GM23338 (cell line): ENCODE measurements at regions not wholly inside any gene's neighbourhood (a gene's known extent, or its start where the extent isn't known, plus 50 kb on each side); places are given as distances from the start of the nearest gene placed in this dataset.

Experiments used
- ATAC-seq: fragments of 200-7000 bp; cut with Tn5 transposase; 3 replicates; pipeline ENCODE4 v1.9.1; 2020
- DNase-seq: peaks from one replicate; pipeline ENCODE4 v3.0.0-alpha.2; 2015; ENCODE audit warnings: low spot score
- H2AFZ ChIP-seq: fragments of 200-600 bp; sonication (generic); 2 replicates; pipeline ENCODE4 v1.8.0; 2016; ENCODE audit warnings: antibody characterized with exemption, mild to moderate bottlenecking, moderate library complexity
- H3F3A ChIP-seq: fragments of 200-600 bp; sonication (generic); replicated peaks from 2 replicates; pipeline ENCODE4 v1.8.0; 2017; ENCODE audit warnings: antibody characterized with exemption, mixed run types, low read depth
- H3K27ac ChIP-seq: fragments of 200-600 bp; sonication (generic); 2 replicates; pipeline ENCODE4 v1.6.1; 2016; ENCODE audit warnings: low read depth
- H3K27me3 ChIP-seq: fragments of 200-600 bp; sonication (generic); 2 replicates; pipeline ENCODE4 v1.8.0; 2016; ENCODE audit warnings: mild to moderate bottlenecking, mixed run types, moderate library complexity; ENCODE audit not compliant: insufficient read depth
- H3K36me3 ChIP-seq: fragments of 200-600 bp; sonication (generic); 2 replicates; pipeline ENCODE4 v1.8.0; 2016; ENCODE audit warnings: mild to moderate bottlenecking; ENCODE audit not compliant: insufficient read depth
- H3K4me1 ChIP-seq: fragments of 200-600 bp; sonication (generic); 2 replicates; pipeline ENCODE4 v1.8.0; 2016; ENCODE audit warnings: mild to moderate bottlenecking, moderate library complexity; ENCODE audit not compliant: insufficient read depth
- H3K4me2 ChIP-seq: fragments of 200-600 bp; sonication (generic); 2 replicates; pipeline ENCODE4 v1.7.1; 2017; ENCODE audit warnings: mixed run types
- H3K4me3 ChIP-seq: fragments of 200-600 bp; sonication (generic); 2 replicates; pipeline ENCODE4 v1.6.1; 2016; ENCODE audit warnings: mixed run types
- H3K79me2 ChIP-seq: fragments of 200-600 bp; sonication (generic); replicated peaks from 2 replicates; pipeline ENCODE4 v1.8.0; 2017; ENCODE audit warnings: mild to moderate bottlenecking; ENCODE audit not compliant: insufficient read depth
- H3K9me2 ChIP-seq: fragments of 200-600 bp; sonication (generic); 2 replicates; pipeline ENCODE4 v1.8.0; 2017; ENCODE audit not compliant: insufficient read depth
- H4K20me1 ChIP-seq: fragments of 200-600 bp; sonication (generic); replicated peaks from 2 replicates; pipeline ENCODE4 v1.8.0; 2017; ENCODE audit warnings: mild to moderate bottlenecking; ENCODE audit not compliant: insufficient read depth
- H3K27ac Mint-ChIP-seq: 2 replicates; pipeline ENCODE4 v1.8.0; 2020; ENCODE audit warnings: inconsistent platforms, mild to moderate bottlenecking, moderate library complexity, mixed read lengths
- H3K27me3 Mint-ChIP-seq: 3 replicates; pipeline ENCODE4 v1.8.0; 2022; ENCODE audit warnings: low read depth, mild to moderate bottlenecking, moderate library complexity, mixed read lengths, inconsistent platforms; ENCODE audit not compliant: insufficient read depth, poor library complexity
- H3K36me3 Mint-ChIP-seq: 3 replicates; pipeline ENCODE4 v1.8.0; 2021; ENCODE audit warnings: low read depth, mild to moderate bottlenecking, inconsistent platforms, moderate library complexity, mixed read lengths
- H3K4me1 Mint-ChIP-seq: 3 replicates; pipeline ENCODE4 v1.8.0; 2020; ENCODE audit warnings: mild to moderate bottlenecking, inconsistent platforms, mixed read lengths
- H3K4me3 Mint-ChIP-seq: 3 replicates; pipeline ENCODE4 v1.8.0; 2021; ENCODE audit warnings: moderate library complexity, mild to moderate bottlenecking, inconsistent platforms, mixed read lengths
- H3K9me3 Mint-ChIP-seq: 3 replicates; pipeline ENCODE4 v1.8.0; 2020; ENCODE audit warnings: moderate library complexity, mild to moderate bottlenecking, inconsistent platforms, mixed read lengths
- EZH2 ChIP-seq: fragments of 200-600 bp; sonication (generic); IDR thresholded peaks from one replicate; pipeline ENCODE4 v1.8.0; 2017; ENCODE audit warnings: antibody characterized with exemption, mild to moderate bottlenecking, low read depth; ENCODE audit not compliant: unreplicated experiment
- EZH2phosphoT487 ChIP-seq: fragments of 200-600 bp; sonication (generic); IDR thresholded peaks from one replicate; pipeline ENCODE4 v1.8.1; 2018; ENCODE audit warnings: antibody characterized with exemption; ENCODE audit not compliant: unreplicated experiment
- JUNB ChIP-seq: IDR thresholded peaks from one replicate; pipeline ENCODE4 v1.6.1; 2016; ENCODE audit warnings: antibody characterized with exemption; ENCODE audit not compliant: unreplicated experiment
- NANOG ChIP-seq: IDR thresholded peaks from 2 replicates; pipeline ENCODE4 v1.6.1; 2016; ENCODE audit warnings: antibody characterized with exemption, borderline replicate concordance
- REST ChIP-seq: IDR thresholded peaks from one replicate; pipeline ENCODE4 v1.6.1; 2018; ENCODE audit warnings: antibody characterized with exemption; ENCODE audit not compliant: unreplicated experiment
- STAT1 ChIP-seq: IDR thresholded peaks from one replicate; pipeline ENCODE4 v1.6.1; 2016; ENCODE audit warnings: antibody characterized with exemption; ENCODE audit not compliant: unreplicated experiment
- ZNF462 ChIP-seq: fragments of 250-450 bp; sonication (Bioruptor Pico); IDR thresholded peaks from 2 replicates; pipeline ENCODE4 v1.5.0; 2020; ENCODE audit warnings: mild to moderate bottlenecking, moderate library complexity
- TF ChIP-seq, protein P1 (sequence below): IDR thresholded peaks from 2 replicates; pipeline ENCODE4 v1.6.1; 2016; ENCODE audit warnings: antibody characterized with exemption
- TF ChIP-seq, protein P2 (sequence below), 2 experiments: fragments of 200-600 bp in 1 of 2; sonication (generic) in 1 of 2; conservative IDR thresholded peaks; 2 replicates each; pipeline versions ENCODE4 v1.5.1 to v1.6.1; 2016 to 2017; ENCODE audit warnings: antibody characterized with exemption in 2 of 2, low read depth in 2 of 2, mild to moderate bottlenecking in 2 of 2, moderate library complexity in 1 of 2

DNA sequence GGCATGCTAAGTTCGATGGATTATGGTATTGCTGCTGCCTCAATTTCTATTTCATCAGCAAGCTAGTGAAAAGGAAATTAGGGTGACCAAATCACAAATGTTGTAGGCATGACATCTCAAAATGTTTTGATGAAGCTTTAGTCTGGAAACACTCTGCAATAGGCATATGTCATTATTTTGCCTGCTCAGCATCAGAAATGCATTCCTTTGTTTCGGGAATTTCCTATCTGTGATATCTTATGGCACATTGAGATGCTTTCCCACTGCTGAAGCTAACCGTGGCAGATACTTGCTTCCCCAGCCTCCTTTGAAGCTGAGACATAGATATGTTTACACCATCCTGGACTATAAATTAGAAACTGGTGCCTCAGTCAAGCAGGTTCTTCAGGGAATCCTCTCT, 119.7 kb downstream of the CDC42EP3 start (continued):
- no peak for TF ChIP-seq REST
- TF ChIP-seq, protein P1, sequence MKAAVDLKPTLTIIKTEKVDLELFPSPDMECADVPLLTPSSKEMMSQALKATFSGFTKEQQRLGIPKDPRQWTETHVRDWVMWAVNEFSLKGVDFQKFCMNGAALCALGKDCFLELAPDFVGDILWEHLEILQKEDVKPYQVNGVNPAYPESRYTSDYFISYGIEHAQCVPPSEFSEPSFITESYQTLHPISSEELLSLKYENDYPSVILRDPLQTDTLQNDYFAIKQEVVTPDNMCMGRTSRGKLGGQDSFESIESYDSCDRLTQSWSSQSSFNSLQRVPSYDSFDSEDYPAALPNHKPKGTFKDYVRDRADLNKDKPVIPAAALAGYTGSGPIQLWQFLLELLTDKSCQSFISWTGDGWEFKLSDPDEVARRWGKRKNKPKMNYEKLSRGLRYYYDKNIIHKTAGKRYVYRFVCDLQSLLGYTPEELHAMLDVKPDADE = no peak
- no peak for TF ChIP-seq EZH2phosphoT487
- no peak for TF ChIP-seq EZH2
- TF ChIP-seq JUNB = no peak

GRCh38 chr2:37552339-37552738, 119.1 kb downstream of the CDC42EP3 start:
- Mint-ChIP-seq H3K27ac (no peak overlapping the region), H3K36me3 (0 out of 3 replicates have a peak, but pooled peaks cover 3% of the 10 kb centered on the region), H3K4me1 (peaks cover 3% of the 10 kb centered on the region; the same call in 2 of the 3 replicates), H3K4me3 (no peak overlapping the region), H3K27me3 (no peaks in the 10 kb centered on the region), H3K9me3 (peaks cover 5% of the 10 kb centered on the region; the same call in 1 of the 3 replicates)
- H3F3A ChIP-seq = no peaks in the 10 kb centered on the region
- H3K4me1 ChIP-seq = no peaks in the 10 kb centered on the region
- no peaks in the 10 kb centered on the region for H4K20me1 ChIP-seq
- H3K4me2 ChIP-seq = no peak overlapping the region
- peaks cover 12% of the 10 kb centered on the region; the same call in 1 of the 2 replicates for H3K9me2 ChIP-seq
- DNase-seq (no peak), ATAC-seq (no peak)
- H2AFZ ChIP-seq = peak overlapping the region; percentile 47; the same call in 1 of the 2 replicates
- no peak overlapping the region for H3K27ac ChIP-seq
- no peaks in the 10 kb centered on the region for H3K36me3 ChIP-seq
- H3K79me2 ChIP-seq = no peaks in the 10 kb centered on the region
- H3K4me3 ChIP-seq = no peak overlapping the region
- no peaks in the 10 kb centered on the region for H3K27me3 ChIP-seq
- TF ChIP-seq EZH2 (no peak), STAT1 (no peak), ZNF462 (CRISPR knock-in tag) (no peak), EZH2phosphoT487 (no peak), NANOG (no peak)
- TF ChIP-seq, protein P2, sequence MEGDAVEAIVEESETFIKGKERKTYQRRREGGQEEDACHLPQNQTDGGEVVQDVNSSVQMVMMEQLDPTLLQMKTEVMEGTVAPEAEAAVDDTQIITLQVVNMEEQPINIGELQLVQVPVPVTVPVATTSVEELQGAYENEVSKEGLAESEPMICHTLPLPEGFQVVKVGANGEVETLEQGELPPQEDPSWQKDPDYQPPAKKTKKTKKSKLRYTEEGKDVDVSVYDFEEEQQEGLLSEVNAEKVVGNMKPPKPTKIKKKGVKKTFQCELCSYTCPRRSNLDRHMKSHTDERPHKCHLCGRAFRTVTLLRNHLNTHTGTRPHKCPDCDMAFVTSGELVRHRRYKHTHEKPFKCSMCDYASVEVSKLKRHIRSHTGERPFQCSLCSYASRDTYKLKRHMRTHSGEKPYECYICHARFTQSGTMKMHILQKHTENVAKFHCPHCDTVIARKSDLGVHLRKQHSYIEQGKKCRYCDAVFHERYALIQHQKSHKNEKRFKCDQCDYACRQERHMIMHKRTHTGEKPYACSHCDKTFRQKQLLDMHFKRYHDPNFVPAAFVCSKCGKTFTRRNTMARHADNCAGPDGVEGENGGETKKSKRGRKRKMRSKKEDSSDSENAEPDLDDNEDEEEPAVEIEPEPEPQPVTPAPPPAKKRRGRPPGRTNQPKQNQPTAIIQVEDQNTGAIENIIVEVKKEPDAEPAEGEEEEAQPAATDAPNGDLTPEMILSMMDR (conservative IDR thresholded peaks at IDR 0.05; ENCODE audit: low read depth in 2 of 2) = no peak
